ENCODE measurements at regions not wholly inside any gene's neighbourhood (a gene's known extent, or its start where the extent isn't known, plus 50 kb on each side); places are given as distances from the start of the nearest gene placed in this dataset.

DNA sequence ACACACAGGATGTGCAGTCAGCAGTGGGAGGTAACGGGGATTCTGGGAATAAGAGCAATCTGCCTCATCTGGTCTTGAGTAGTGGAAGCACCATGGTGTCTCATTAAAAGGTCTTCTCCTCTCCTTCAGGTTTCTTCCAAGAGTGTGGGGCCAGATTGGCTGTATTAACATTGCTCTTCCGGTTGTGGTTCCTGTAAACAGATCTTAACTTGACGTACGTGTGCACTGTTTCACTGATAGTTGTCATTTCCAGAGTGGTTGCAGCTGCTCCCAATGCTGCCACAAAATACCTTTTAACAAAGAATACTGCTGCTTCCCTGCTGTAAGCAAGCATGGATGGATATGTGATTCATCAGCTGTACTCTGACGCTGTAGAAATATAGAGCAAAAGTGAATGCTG is 1443.4 kb upstream of the TENM3 start:
- H3K4me3 ChIP-seq (replicated peaks in 1 of 3; ENCODE audit: low read depth in 2 of 3, low read length in 3 of 3): no peak overlapping the region
- H3K27me3 Mint-ChIP-seq (ENCODE audit: low read depth in 3 of 3): peaks cover 0 to 6% (median 0%) of the 10 kb centered on the region in 3 donors
- no peaks in the 10 kb centered on the region for H3K27me3 ChIP-seq (ENCODE audit: control insufficient read depth in 2 of 2, insufficient read depth in 2 of 2, low read length in 2 of 2)
- no peak overlapping the region for H2AFZ ChIP-seq (ENCODE audit: insufficient read depth, low read depth, low read length, poor library complexity, severe bottlenecking)
- H3K4me1 Mint-ChIP-seq: peaks cover 5% of the 10 kb centered on the region
- WGBS (ENCODE audit: insufficient coverage): 80% methylated on average over 2 of the region's 5 CpGs
- no peaks in the 10 kb centered on the region for H4K20me1 ChIP-seq (ENCODE audit: insufficient read depth, low read length)
- intact Hi-C loops (cut with micrococcal nuclease): no loop called here
- H3K27ac ChIP-seq (ENCODE audit: low read depth in 1 of 2, low read length in 2 of 2): no peak overlapping the region
- H3K9me3 Mint-ChIP-seq: peaks cover 0 to 8% (median 3%) of the 10 kb centered on the region in 7 donors
- no peak overlapping the region for H3K4me3 Mint-ChIP-seq
- peaks cover 3 to 5% of the 10 kb centered on the region in 2 donors for H3K4me1 ChIP-seq (ENCODE audit: control insufficient read depth in 1 of 2, insufficient read depth in 2 of 2, low read length in 2 of 2)
- no peak overlapping the region for H3K4me2 ChIP-seq (replicated peaks; ENCODE audit: extremely low read depth, low read length, poor library complexity, severe bottlenecking)
- no peak overlapping the region for H3K27ac Mint-ChIP-seq
- no peaks in the 10 kb centered on the region for H3K79me2 ChIP-seq (ENCODE audit: insufficient read depth, low read length)
- no peak for DNase-seq
- no peaks in the 10 kb centered on the region for H3K9me3 ChIP-seq (replicated peaks in 1 of 2; ENCODE audit: control insufficient read depth in 1 of 2, insufficient read depth in 1 of 2, low read length in 2 of 2)
- TF ChIP-seq, protein P1, sequence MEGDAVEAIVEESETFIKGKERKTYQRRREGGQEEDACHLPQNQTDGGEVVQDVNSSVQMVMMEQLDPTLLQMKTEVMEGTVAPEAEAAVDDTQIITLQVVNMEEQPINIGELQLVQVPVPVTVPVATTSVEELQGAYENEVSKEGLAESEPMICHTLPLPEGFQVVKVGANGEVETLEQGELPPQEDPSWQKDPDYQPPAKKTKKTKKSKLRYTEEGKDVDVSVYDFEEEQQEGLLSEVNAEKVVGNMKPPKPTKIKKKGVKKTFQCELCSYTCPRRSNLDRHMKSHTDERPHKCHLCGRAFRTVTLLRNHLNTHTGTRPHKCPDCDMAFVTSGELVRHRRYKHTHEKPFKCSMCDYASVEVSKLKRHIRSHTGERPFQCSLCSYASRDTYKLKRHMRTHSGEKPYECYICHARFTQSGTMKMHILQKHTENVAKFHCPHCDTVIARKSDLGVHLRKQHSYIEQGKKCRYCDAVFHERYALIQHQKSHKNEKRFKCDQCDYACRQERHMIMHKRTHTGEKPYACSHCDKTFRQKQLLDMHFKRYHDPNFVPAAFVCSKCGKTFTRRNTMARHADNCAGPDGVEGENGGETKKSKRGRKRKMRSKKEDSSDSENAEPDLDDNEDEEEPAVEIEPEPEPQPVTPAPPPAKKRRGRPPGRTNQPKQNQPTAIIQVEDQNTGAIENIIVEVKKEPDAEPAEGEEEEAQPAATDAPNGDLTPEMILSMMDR (IDR thresholded peaks at IDR 0.05): no peak
- H3K9ac ChIP-seq (ENCODE audit: insufficient read depth, low read length, poor library complexity, severe bottlenecking): no peak overlapping the region
- no peaks in the 10 kb centered on the region for H3K36me3 ChIP-seq (replicated peaks in 1 of 2; ENCODE audit: control insufficient read depth in 1 of 2, insufficient read depth in 2 of 2, low read length in 2 of 2)
- no peaks in the 10 kb centered on the region for H3K36me3 Mint-ChIP-seq

- no peak overlapping the region for H2AFZ ChIP-seq (ENCODE audit: insufficient read depth, low read depth, low read length, poor library complexity, severe bottlenecking)
- no peaks in the 10 kb centered on the region for H3K4me1 ChIP-seq (ENCODE audit: control insufficient read depth in 1 of 2, insufficient read depth in 2 of 2, low read length in 2 of 2)
- TF ChIP-seq, protein P1 (IDR thresholded peaks at IDR 0.05): no peak
- no peak overlapping the region for H3K4me2 ChIP-seq (replicated peaks; ENCODE audit: extremely low read depth, low read length, poor library complexity, severe bottlenecking)
- Mint-ChIP-seq H3K36me3 (no peaks in the 10 kb centered on the region), H3K27ac (no peak overlapping the region), H3K4me3 (no peak overlapping the region), H3K4me1 (no peaks in the 10 kb centered on the region), H3K27me3 (ENCODE audit: low read depth in 3 of 3) (peaks cover 0 to 1% (median 0%) of the 10 kb centered on the region in 3 donors), H3K9me3 (peaks cover 0 to 7% (median 0%) of the 10 kb centered on the region in 7 donors)
- no peaks in the 10 kb centered on the region for H3K36me3 ChIP-seq (replicated peaks in 1 of 2; ENCODE audit: control insufficient read depth in 1 of 2, insufficient read depth in 2 of 2, low read length in 2 of 2)
- WGBS (ENCODE audit: insufficient coverage): no CpG with 5 or more reads among the region's 4 CpGs
- H3K27me3 ChIP-seq (ENCODE audit: control insufficient read depth in 2 of 2, insufficient read depth in 2 of 2, low read length in 2 of 2): no peaks in the 10 kb centered on the region
- intact Hi-C loops (cut with micrococcal nuclease): no loop called here
- no peak overlapping the region for H3K27ac ChIP-seq (ENCODE audit: low read depth in 1 of 2, low read length in 2 of 2)
- no peak for DNase-seq
- no peaks in the 10 kb centered on the region for H4K20me1 ChIP-seq (ENCODE audit: insufficient read depth, low read length)
- no peaks in the 10 kb centered on the region for H3K79me2 ChIP-seq (ENCODE audit: insufficient read depth, low read length)
- no peak overlapping the region for H3K4me3 ChIP-seq (replicated peaks in 1 of 3; ENCODE audit: low read depth in 2 of 3, low read length in 3 of 3)
- no peaks in the 10 kb centered on the region for H3K9me3 ChIP-seq (replicated peaks in 1 of 2; ENCODE audit: control insufficient read depth in 1 of 2, insufficient read depth in 1 of 2, low read length in 2 of 2)
- no peak overlapping the region for H3K9ac ChIP-seq (ENCODE audit: insufficient read depth, low read length, poor library complexity, severe bottlenecking)
Measured at GRCh38 chr4:180805101-180805500, 1438.1 kb upstream of the TENM3 start.

All from CD14-positive monocyte (primary cell).